ENCODE measurements at regions not wholly inside any gene's neighbourhood (a gene's known extent, or its start where the extent isn't known, plus 50 kb on each side); places are given as distances from the start of the nearest gene placed in this dataset.

- TF ChIP-seq, protein P1, sequence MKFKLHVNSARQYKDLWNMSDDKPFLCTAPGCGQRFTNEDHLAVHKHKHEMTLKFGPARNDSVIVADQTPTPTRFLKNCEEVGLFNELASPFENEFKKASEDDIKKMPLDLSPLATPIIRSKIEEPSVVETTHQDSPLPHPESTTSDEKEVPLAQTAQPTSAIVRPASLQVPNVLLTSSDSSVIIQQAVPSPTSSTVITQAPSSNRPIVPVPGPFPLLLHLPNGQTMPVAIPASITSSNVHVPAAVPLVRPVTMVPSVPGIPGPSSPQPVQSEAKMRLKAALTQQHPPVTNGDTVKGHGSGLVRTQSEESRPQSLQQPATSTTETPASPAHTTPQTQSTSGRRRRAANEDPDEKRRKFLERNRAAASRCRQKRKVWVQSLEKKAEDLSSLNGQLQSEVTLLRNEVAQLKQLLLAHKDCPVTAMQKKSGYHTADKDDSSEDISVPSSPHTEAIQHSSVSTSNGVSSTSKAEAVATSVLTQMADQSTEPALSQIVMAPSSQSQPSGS (IDR thresholded peaks at IDR 0.05; ENCODE audit: low read length) = no peak
- no peak for TF ChIP-seq CHD2 (IDR thresholded peaks at IDR 0.05; ENCODE audit: low read length)
- no peak for TF ChIP-seq BCL11A (IDR thresholded peaks at IDR 0.05; ENCODE audit: low read depth in 2 of 2, low read length in 2 of 2)
- TF ChIP-seq SRF (IDR thresholded peaks at IDR 0.05; ENCODE audit: low read depth, low read length) = no peak
- no peak for TF ChIP-seq GTF2F1 (IDR thresholded peaks at IDR 0.05; ENCODE audit: borderline replicate concordance, low read depth, low read length)
- TF ChIP-seq MAFK (IDR thresholded peaks at IDR 0.05; ENCODE audit: low read depth, low read length) = no peak
- TF ChIP-seq CEBPB (IDR thresholded peaks at IDR 0.05; ENCODE audit: low read depth, low read length) = no peak
- TF ChIP-seq YY1 (IDR thresholded peaks at IDR 0.05; ENCODE audit: low read depth, low read length) = no peak
- TF ChIP-seq CHD1 (IDR thresholded peaks at IDR 0.05; ENCODE audit: low read depth, low read length) = no peak
- no peak for TF ChIP-seq SUZ12 (IDR thresholded peaks at IDR 0.05; ENCODE audit: low read length)
- TF ChIP-seq GABPA (IDR thresholded peaks at IDR 0.05; ENCODE audit: borderline replicate concordance, insufficient read depth, low read length) = no peak
- no peak for TF ChIP-seq TAF1 (IDR thresholded peaks at IDR 0.05; ENCODE audit: low read depth, low read length)
- TF ChIP-seq EP300 (IDR thresholded peaks at IDR 0.05; ENCODE audit: borderline replicate concordance in 1 of 2, low read depth in 2 of 2, low read length in 2 of 2) = no peak
- TF ChIP-seq HDAC6 (IDR thresholded peaks at IDR 0.05; ENCODE audit: low read depth, low read length) = no peak
- TF ChIP-seq EZH2 (IDR thresholded peaks at IDR 0.05; ENCODE audit: low read depth, low read length, severe bottlenecking) = no peak
- TF ChIP-seq BACH1 (IDR thresholded peaks at IDR 0.05; ENCODE audit: low read length) = no peak
These were observed 325.1 kb downstream of the EFNB2 start (continued) for GRCh38 chr13:106210324-106210723.
